Bone marrow (tissue), 2 donors: ENCODE measurements at regions not wholly inside any gene's neighbourhood (a gene's known extent, or its start where the extent isn't known, plus 50 kb on each side); places are given as distances from the start of the nearest gene placed in this dataset.

ENCODE experiments used
- DNase-seq, 2 donors: peaks; one replicate each; lab custom pipeline; 2025; lab: John Stamatoyannopoulos, UW

- no peak for DNase-seq
Measured at GRCh38 chr5:107216587-107216986, 454.1 kb downstream of the EFNA5 start.

- no peak for DNase-seq
Measured at GRCh38 chr5:107215611-107216010, 455.1 kb downstream of the EFNA5 start.

- no peak for DNase-seq
Measured at GRCh38 chr5:107213025-107213424, 457.7 kb downstream of the EFNA5 start.

- DNase-seq: no peak
Measured at GRCh38 chr5:107211630-107212029, 459.1 kb downstream of the EFNA5 start.

GRCh38 chr5:107208867-107209266 lies 461.9 kb downstream of the EFNA5 start:
- DNase-seq: no peak

GRCh38 chr5:107204413-107204812 lies 466.3 kb downstream of the EFNA5 start:
- no peak for DNase-seq

- DNase-seq: no peak
Measured at GRCh38 chr5:107203243-107203642, 467.5 kb downstream of the EFNA5 start.

- DNase-seq: no peak
Measured at GRCh38 chr5:107199756-107200155, 471.0 kb downstream of the EFNA5 start.

- DNase-seq: no peak
Measured at GRCh38 chr5:107196500-107197059, 474.2 kb downstream of the EFNA5 start.

GRCh38 chr5:107195890-107196395 lies 474.8 kb downstream of the EFNA5 start:
- DNase-seq: no peak

GRCh38 chr5:107184871-107185270 lies 485.9 kb downstream of the EFNA5 start:
- no peak for DNase-seq

GRCh38 chr5:107184066-107184465 lies 486.7 kb downstream of the EFNA5 start:
- DNase-seq: no peak

GRCh38 chr5:107170620-107171019 lies 500.1 kb downstream of the EFNA5 start:
- DNase-seq: no peak

GRCh38 chr5:107169867-107170266 lies 500.9 kb downstream of the EFNA5 start:
- DNase-seq: no peak

- DNase-seq: no peak
Measured at GRCh38 chr5:107168848-107169752, 501.6 kb downstream of the EFNA5 start.

- DNase-seq: no peak
Measured at GRCh38 chr5:107168086-107168485, 502.7 kb downstream of the EFNA5 start.

- DNase-seq: no peak
Measured at GRCh38 chr5:107165296-107165695, 505.4 kb downstream of the EFNA5 start.

GRCh38 chr5:107157809-107158208 lies 512.9 kb downstream of the EFNA5 start:
- DNase-seq: no peak

- no peak for DNase-seq
Measured at GRCh38 chr5:107155707-107156106, 515.0 kb downstream of the EFNA5 start.

- DNase-seq: no peak
Measured at GRCh38 chr5:107154593-107154992, 516.1 kb downstream of the EFNA5 start.

- DNase-seq: no peak
Measured at GRCh38 chr5:107153283-107153682, 517.5 kb downstream of the EFNA5 start.

- no peak for DNase-seq
Measured at GRCh38 chr5:107149243-107150005, 521.3 kb downstream of the EFNA5 start.

GRCh38 chr5:107147589-107147988 lies 523.1 kb downstream of the EFNA5 start:
- DNase-seq: no peak
